HepG2 (cell line): ENCODE measurements at regions not wholly inside any gene's neighbourhood (a gene's known extent, or its start where the extent isn't known, plus 50 kb on each side); places are given as distances from the start of the nearest gene placed in this dataset.

Experiments used
- ATAC-seq: fragments of 200-7000 bp; cut with Tn5 transposase; 3 replicates; pipeline ENCODE4 v1.9.1; 2020; ENCODE audit warnings: mild to moderate bottlenecking, moderate library complexity
- BruUV-seq: library from RNA; stranded (reverse); fragments of 400-500 nt; replicated peaks from 2 replicates; lab custom pipeline; 2021; lab: Mats Ljungman, UMichigan
- CTCF ChIA-PET: fragments of 300-600 bp; formaldehyde crosslinking; extraction: SDS; loops from one replicate; lab custom pipeline; 2021; ENCODE audit warnings: low total read pairs, inconsistent platforms, low intra/inter-chr PET ratio; lab: Yijun Ruan, JAX
- POLR2A ChIA-PET: fragments of 350-600 bp; sonication (Branson Sonifier 250); formaldehyde crosslinking; loops from one replicate; lab custom pipeline; 2020; ENCODE audit warnings: antibody characterized with exemption, inconsistent platforms; lab: Yijun Ruan, JAX
- DNase-seq: peaks from one replicate; pipeline ENCODE4 v3.0.0-alpha.2; 2015; ENCODE audit warnings: low spot score
- FAIRE-seq: peaks from 3 replicates; lab custom pipeline; 2011; peaks lifted over from hg19 to GRCh38; lab: Jason Lieb, UNC
- H2AFZ ChIP-seq: one replicate; pipeline ENCODE4 v1.6.1; 2011; ENCODE audit warnings: low read length, inconsistent platforms
- H3K27ac ChIP-seq: fragments of 300-600 bp; 3 replicates; pipeline ENCODE4 v1.8.0; 2011; ENCODE audit warnings: mixed run types, mild to moderate bottlenecking, mixed read lengths, low read length, inconsistent platforms; ENCODE audit not compliant: insufficient read depth; ENCODE audit errors: extremely low read length
- H3K27me3 ChIP-seq, 2 experiments: fragments of 200-600 bp in 1 of 2; 2 replicates in 1 of 2; 3 replicates in 1 of 2; pipeline versions ENCODE4 v1.6.0 to v1.8.0; 2011; ENCODE audit warnings: low read length in 2 of 2, mild to moderate bottlenecking in 2 of 2, moderate library complexity in 2 of 2, inconsistent platforms in 1 of 2; ENCODE audit not compliant: insufficient read depth in 2 of 2, control insufficient read depth in 1 of 2
- H3K36me3 ChIP-seq, 2 experiments: fragments of 200-600 bp in 1 of 2; replicated peaks in 1 of 2; 2 replicates in 1 of 2; 3 replicates in 1 of 2; pipeline versions ENCODE4 v1.5.1 to v1.8.0; 2011; ENCODE audit warnings: low read length in 2 of 2, inconsistent platforms in 1 of 2; ENCODE audit not compliant: insufficient read depth in 2 of 2, control insufficient read depth in 1 of 2
- H3K4me1 ChIP-seq: 2 replicates; pipeline ENCODE4 v1.5.1; 2012; ENCODE audit warnings: low read length, inconsistent platforms; ENCODE audit not compliant: insufficient read depth
- H3K4me2 ChIP-seq: 2 replicates; pipeline ENCODE4 v1.6.0; 2011; ENCODE audit warnings: low read depth, low read length, inconsistent platforms
- H3K4me3 ChIP-seq, 3 experiments: fragments of 200-600 bp in 1 of 3; sonication (generic), shearing (Covaris generic) in 1 of 3; replicated peaks in 1 of 3; 2 replicates each; pipeline ENCODE4 v1.5.1; 2011 to 2016; ENCODE audit warnings: low read length in 3 of 3, inconsistent platforms in 2 of 3, low read depth in 2 of 3, mild to moderate bottlenecking in 2 of 3, control low read depth in 1 of 3, mixed read lengths in 1 of 3; ENCODE audit not compliant: insufficient read depth in 1 of 3
- H3K79me2 ChIP-seq: one replicate; pipeline ENCODE4 v1.6.1; 2011; ENCODE audit warnings: low read length, inconsistent platforms; ENCODE audit not compliant: insufficient read depth
- H3K9ac ChIP-seq: 2 replicates; pipeline ENCODE4 v1.6.0; 2011; ENCODE audit warnings: mild to moderate bottlenecking, low read depth, low read length, inconsistent platforms; ENCODE audit not compliant: insufficient read depth
- H3K9me3 ChIP-seq: 2 replicates; pipeline ENCODE4 v1.5.1; 2012; ENCODE audit warnings: mild to moderate bottlenecking, low read length
- H4K20me1 ChIP-seq: 2 replicates; pipeline ENCODE4 v1.6.0; 2011; ENCODE audit warnings: inconsistent platforms, mild to moderate bottlenecking, low read length, moderate library complexity; ENCODE audit not compliant: insufficient read depth
- NCOR1 ChIP-seq: fragments of 200-600 bp; sonication (generic); IDR thresholded peaks from 2 replicates; pipeline ENCODE4 v1.7.0; 2017; ENCODE audit warnings: antibody characterized with exemption, low read length, borderline replicate concordance
- PAX8 ChIP-seq: sonication (generic); formaldehyde crosslinking; IDR thresholded peaks from 2 replicates; pipeline ENCODE4 v1.8.0; 2022; ENCODE audit warnings: mild to moderate bottlenecking, missing genetic modification reagents, borderline replicate concordance
- PHF21A ChIP-seq: sonication (generic); formaldehyde crosslinking; IDR thresholded peaks from 2 replicates; pipeline ENCODE4 v1.5.0; 2020; ENCODE audit warnings: mild to moderate bottlenecking, missing genetic modification reagents
- POGZ ChIP-seq: sonication (generic); formaldehyde crosslinking; IDR thresholded peaks from 2 replicates; pipeline ENCODE4 v1.4.0; 2020; ENCODE audit warnings: mild to moderate bottlenecking, missing genetic modification reagents
- TMF1 ChIP-seq: sonication (generic); formaldehyde crosslinking; IDR thresholded peaks from 2 replicates; pipeline ENCODE4 v1.8.1; 2022; ENCODE audit warnings: low read depth, missing genetic modification reagents
- YEATS4 ChIP-seq: sonication (generic); formaldehyde crosslinking; IDR thresholded peaks from 2 replicates; pipeline ENCODE4 v1.4.0; 2020; ENCODE audit warnings: missing genetic modification reagents, borderline replicate concordance
- ZBTB37 ChIP-seq: sonication (generic); formaldehyde crosslinking; IDR thresholded peaks from 2 replicates; pipeline ENCODE4 v1.4.0; 2020; ENCODE audit warnings: mild to moderate bottlenecking, missing genetic modification reagents
- ZNF224 ChIP-seq: sonication (generic); formaldehyde crosslinking; IDR thresholded peaks from 2 replicates; pipeline ENCODE4 v1.5.0; 2020; ENCODE audit warnings: mild to moderate bottlenecking, missing genetic modification reagents
- ZNF225 ChIP-seq: sonication (generic); formaldehyde crosslinking; IDR thresholded peaks from 2 replicates; pipeline ENCODE4 v1.4.0; 2020; ENCODE audit warnings: mild to moderate bottlenecking, missing genetic modification reagents
- ZNF790 ChIP-seq: sonication (generic); formaldehyde crosslinking; IDR thresholded peaks from 2 replicates; pipeline ENCODE4 v1.8.0; 2022; ENCODE audit warnings: missing genetic modification reagents, mild to moderate bottlenecking, borderline replicate concordance
- whole genome bisulfite sequencing: methylation state at CpG from one replicate; pipeline ENCODE4 v1.1.6; 2017; ENCODE audit warnings: low lambda C conversion rate; 5-methylcytosine and 5-hydroxymethylcytosine counted together
- in situ Hi-C: cut with HindIII; loops from 2 replicates; pipeline ENCODE4 v1.10.0; 2017; ENCODE audit warnings: low pct_unique_long_range_greater_than_20kb; ENCODE audit not compliant: extremely low pct_ligation_motif_present
- intact Hi-C: fragments of 100-400 bp; cut with micrococcal nuclease; formaldehyde crosslinking; loops from one replicate; pipeline ENCODE4 v1.10.0; 2022; ENCODE audit not compliant: unreplicated experiment
- TF ChIP-seq, protein P1 (sequence below): sonication (generic); formaldehyde crosslinking; IDR thresholded peaks from 2 replicates; pipeline ENCODE4 v1.5.0; 2020; ENCODE audit warnings: mild to moderate bottlenecking, missing genetic modification reagents
- TF ChIP-seq, protein P2 (sequence below): sonication (generic); formaldehyde crosslinking; IDR thresholded peaks from 2 replicates; pipeline ENCODE4 v1.8.1; 2022; ENCODE audit warnings: low read depth, mild to moderate bottlenecking, missing genetic modification reagents

DNA sequence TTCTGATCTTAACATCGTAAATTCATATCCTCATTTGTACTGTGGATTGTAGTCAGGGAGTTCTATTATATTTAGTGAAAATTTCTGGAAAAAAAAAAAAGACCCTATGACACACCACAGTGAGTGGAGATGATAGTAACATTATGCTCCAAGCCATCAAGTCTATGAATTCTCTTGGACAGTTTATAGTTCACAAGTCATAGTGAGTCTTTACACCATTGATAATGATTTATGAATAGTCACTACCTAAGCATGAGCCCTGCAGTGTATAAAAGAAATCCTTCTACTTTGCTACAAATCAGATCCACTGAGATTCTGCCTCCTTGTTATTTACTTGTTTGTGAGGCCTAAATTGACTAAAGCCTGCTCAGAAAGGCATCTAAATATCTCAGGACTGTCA is 772.2 kb upstream of the NOVA1 start:
- Histone ChIP-seq H3K36me3 (no peaks in the 10 kb centered on the region), H3K9ac (no peak overlapping the region), H3K4me2 (no peak overlapping the region), H3K27me3 (no peaks in the 10 kb centered on the region), H3K79me2 (no peaks in the 10 kb centered on the region), H4K20me1 (no peaks in the 10 kb centered on the region), H3K27ac (no peak overlapping the region), H2AFZ (no peak overlapping the region), H3K4me1 (no peaks in the 10 kb centered on the region), H3K4me3 (no peak overlapping the region), H3K9me3 (peaks cover 89% of the 10 kb centered on the region)
- TF ChIP-seq, protein P1, sequence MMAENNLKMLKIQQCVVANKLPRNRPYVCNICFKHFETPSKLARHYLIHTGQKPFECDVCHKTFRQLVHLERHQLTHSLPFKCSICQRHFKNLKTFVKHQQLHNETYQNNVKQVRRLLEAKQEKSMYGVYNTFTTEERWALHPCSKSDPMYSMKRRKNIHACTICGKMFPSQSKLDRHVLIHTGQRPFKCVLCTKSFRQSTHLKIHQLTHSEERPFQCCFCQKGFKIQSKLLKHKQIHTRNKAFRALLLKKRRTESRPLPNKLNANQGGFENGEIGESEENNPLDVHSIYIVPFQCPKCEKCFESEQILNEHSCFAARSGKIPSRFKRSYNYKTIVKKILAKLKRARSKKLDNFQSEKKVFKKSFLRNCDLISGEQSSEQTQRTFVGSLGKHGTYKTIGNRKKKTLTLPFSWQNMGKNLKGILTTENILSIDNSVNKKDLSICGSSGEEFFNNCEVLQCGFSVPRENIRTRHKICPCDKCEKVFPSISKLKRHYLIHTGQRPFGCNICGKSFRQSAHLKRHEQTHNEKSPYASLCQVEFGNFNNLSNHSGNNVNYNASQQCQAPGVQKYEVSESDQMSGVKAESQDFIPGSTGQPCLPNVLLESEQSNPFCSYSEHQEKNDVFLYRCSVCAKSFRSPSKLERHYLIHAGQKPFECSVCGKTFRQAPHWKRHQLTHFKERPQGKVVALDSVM (CRISPR knock-in tag): no peak
- TF ChIP-seq, protein P2, sequence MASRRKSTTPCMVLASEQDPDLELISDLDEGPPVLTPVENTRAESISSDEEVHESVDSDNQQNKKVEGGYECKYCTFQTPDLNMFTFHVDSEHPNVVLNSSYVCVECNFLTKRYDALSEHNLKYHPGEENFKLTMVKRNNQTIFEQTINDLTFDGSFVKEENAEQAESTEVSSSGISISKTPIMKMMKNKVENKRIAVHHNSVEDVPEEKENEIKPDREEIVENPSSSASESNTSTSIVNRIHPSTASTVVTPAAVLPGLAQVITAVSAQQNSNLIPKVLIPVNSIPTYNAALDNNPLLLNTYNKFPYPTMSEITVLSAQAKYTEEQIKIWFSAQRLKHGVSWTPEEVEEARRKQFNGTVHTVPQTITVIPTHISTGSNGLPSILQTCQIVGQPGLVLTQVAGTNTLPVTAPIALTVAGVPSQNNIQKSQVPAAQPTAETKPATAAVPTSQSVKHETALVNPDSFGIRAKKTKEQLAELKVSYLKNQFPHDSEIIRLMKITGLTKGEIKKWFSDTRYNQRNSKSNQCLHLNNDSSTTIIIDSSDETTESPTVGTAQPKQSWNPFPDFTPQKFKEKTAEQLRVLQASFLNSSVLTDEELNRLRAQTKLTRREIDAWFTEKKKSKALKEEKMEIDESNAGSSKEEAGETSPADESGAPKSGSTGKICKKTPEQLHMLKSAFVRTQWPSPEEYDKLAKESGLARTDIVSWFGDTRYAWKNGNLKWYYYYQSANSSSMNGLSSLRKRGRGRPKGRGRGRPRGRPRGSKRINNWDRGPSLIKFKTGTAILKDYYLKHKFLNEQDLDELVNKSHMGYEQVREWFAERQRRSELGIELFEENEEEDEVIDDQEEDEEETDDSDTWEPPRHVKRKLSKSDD (CRISPR knock-in tag): no peak
- in situ Hi-C loops: no loop called here
- WGBS: 1% methylated on average over 1 of the region's 1 CpG
- intact Hi-C loops: no loop called here
- CTCF ChIA-PET: no interaction called here
- ATAC-seq (no peak), FAIRE-seq (no peak), DNase-seq (no peak)
- POLR2A ChIA-PET: no interaction called here
- no TSS peak for BruUV-seq

GRCh38 chr14:27370775-27371174 is 772.9 kb upstream of the NOVA1 start:
- no peak for ATAC-seq
- BruUV-seq: no TSS peak
- intact Hi-C loops: no loop called here
- TF ChIP-seq ZNF225 (CRISPR knock-in tag) (no peak), TMF1 (CRISPR knock-in tag) (no peak), PHF21A (no peak), NCOR1 (no peak), ZNF790 (CRISPR knock-in tag) (no peak), ZBTB37 (CRISPR knock-in tag) (no peak), YEATS4 (CRISPR knock-in tag) (no peak), POGZ (CRISPR knock-in tag) (no peak), PAX8 (CRISPR knock-in tag) (no peak), ZNF224 (CRISPR knock-in tag) (no peak)

More at GRCh38 chr14:27370775-27371174, 772.9 kb upstream of the NOVA1 start:
- peaks cover 89% of the 10 kb centered on the region for H3K9me3 ChIP-seq
- FAIRE-seq (no peak), DNase-seq (no peak)
- H3K9ac ChIP-seq: no peak overlapping the region
- no peaks in the 10 kb centered on the region for H4K20me1 ChIP-seq
- in situ Hi-C loops: no loop called here
- H3K36me3 ChIP-seq: no peaks in the 10 kb centered on the region
- H3K4me3 ChIP-seq: no peak overlapping the region
- no peaks in the 10 kb centered on the region for H3K4me1 ChIP-seq
- no peak overlapping the region for H2AFZ ChIP-seq
- CTCF ChIA-PET: no interaction called here
- no peaks in the 10 kb centered on the region for H3K27me3 ChIP-seq
- no peak overlapping the region for H3K4me2 ChIP-seq
- POLR2A ChIA-PET: no interaction called here
- no peaks in the 10 kb centered on the region for H3K79me2 ChIP-seq
- H3K27ac ChIP-seq: no peak overlapping the region
